ENCODE measurements at regions not wholly inside any gene's neighbourhood (a gene's known extent, or its start where the extent isn't known, plus 50 kb on each side); places are given as distances from the start of the nearest gene placed in this dataset.

GRCh38 chr3:18765161-18765560, 340.0 kb upstream of the SATB1 start:
- no peak overlapping the region for H3K4me3 ChIP-seq (ENCODE audit: low read depth, low read length)
- H3K36me3 ChIP-seq (ENCODE audit: control insufficient read depth in 2 of 2, insufficient read depth in 1 of 2, low read length in 2 of 2) = no peaks in the 10 kb centered on the region
- no peak overlapping the region for H3K27ac ChIP-seq (ENCODE audit: extremely low read depth, low read depth, low read length)
- TF ChIP-seq ZNF561 (tag by site-specific recombination; IDR thresholded peaks at IDR 0.05; ENCODE audit: borderline replicate concordance) = no peak
- TF ChIP-seq, protein P1, sequence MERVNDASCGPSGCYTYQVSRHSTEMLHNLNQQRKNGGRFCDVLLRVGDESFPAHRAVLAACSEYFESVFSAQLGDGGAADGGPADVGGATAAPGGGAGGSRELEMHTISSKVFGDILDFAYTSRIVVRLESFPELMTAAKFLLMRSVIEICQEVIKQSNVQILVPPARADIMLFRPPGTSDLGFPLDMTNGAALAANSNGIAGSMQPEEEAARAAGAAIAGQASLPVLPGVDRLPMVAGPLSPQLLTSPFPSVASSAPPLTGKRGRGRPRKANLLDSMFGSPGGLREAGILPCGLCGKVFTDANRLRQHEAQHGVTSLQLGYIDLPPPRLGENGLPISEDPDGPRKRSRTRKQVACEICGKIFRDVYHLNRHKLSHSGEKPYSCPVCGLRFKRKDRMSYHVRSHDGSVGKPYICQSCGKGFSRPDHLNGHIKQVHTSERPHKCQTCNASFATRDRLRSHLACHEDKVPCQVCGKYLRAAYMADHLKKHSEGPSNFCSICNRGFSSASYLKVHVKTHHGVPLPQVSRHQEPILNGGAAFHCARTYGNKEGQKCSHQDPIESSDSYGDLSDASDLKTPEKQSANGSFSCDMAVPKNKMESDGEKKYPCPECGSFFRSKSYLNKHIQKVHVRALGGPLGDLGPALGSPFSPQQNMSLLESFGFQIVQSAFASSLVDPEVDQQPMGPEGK (tag by site-specific recombination; IDR thresholded peaks at IDR 0.05) = no peak
- no peak for TF ChIP-seq ZNF132 (tag by site-specific recombination; IDR thresholded peaks at IDR 0.05; ENCODE audit: borderline replicate concordance)
- CTCF ChIA-PET = no interaction called here
- POLR2A ChIA-PET = no interaction called here
- H3K9me3 ChIP-seq (ENCODE audit: control insufficient read depth, insufficient read depth, low read depth, low read length) = no peaks in the 10 kb centered on the region
- H3K4me1 ChIP-seq (ENCODE audit: control insufficient read depth, insufficient read depth, low read length) = no peaks in the 10 kb centered on the region

DNA sequence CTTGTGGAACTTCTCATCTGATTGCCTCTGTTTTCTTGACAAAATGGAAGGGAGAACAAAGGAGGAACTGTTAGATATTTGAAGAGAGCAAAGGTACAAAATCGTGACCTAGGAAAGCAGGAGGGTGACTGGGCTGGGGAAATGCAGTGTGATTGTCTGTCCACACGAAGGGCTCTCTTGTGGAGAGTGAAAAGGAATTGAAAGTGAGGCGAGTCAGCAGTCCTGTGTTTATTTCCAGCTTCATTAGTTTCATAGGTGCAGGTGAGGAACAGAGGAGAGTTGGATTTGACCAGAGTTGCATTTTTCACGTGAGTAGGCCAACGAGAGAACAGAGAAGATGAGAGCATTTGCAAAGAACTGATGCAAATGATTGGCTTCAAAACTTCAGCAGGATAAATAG, 336.4 kb upstream of the SATB1 start:
- no peaks in the 10 kb centered on the region for H3K36me3 ChIP-seq (ENCODE audit: control insufficient read depth in 2 of 2, insufficient read depth in 1 of 2, low read length in 2 of 2)
- no peak for TF ChIP-seq GLI4 (tag by site-specific recombination; IDR thresholded peaks at IDR 0.05)
- no peak for TF ChIP-seq ZNF169 (tag by site-specific recombination; IDR thresholded peaks at IDR 0.05)
- no peak for TF ChIP-seq ZNF239 (tag by site-specific recombination; IDR thresholded peaks at IDR 0.05)
- no peak for TF ChIP-seq ZNF548 (tag by site-specific recombination; IDR thresholded peaks at IDR 0.05)
- TF ChIP-seq ZNF133 (tag by site-specific recombination; IDR thresholded peaks at IDR 0.05) = no peak
- TF ChIP-seq ZNF624 (tag by site-specific recombination; IDR thresholded peaks at IDR 0.05) = no peak
- TF ChIP-seq FEZF1 (tag by site-specific recombination; IDR thresholded peaks at IDR 0.05) = no peak
- TF ChIP-seq, protein P2, sequence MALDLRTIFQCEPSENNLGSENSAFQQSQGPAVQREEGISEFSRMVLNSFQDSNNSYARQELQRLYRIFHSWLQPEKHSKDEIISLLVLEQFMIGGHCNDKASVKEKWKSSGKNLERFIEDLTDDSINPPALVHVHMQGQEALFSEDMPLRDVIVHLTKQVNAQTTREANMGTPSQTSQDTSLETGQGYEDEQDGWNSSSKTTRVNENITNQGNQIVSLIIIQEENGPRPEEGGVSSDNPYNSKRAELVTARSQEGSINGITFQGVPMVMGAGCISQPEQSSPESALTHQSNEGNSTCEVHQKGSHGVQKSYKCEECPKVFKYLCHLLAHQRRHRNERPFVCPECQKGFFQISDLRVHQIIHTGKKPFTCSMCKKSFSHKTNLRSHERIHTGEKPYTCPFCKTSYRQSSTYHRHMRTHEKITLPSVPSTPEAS (tag by site-specific recombination; IDR thresholded peaks at IDR 0.05) = no peak
- TF ChIP-seq, protein P3, sequence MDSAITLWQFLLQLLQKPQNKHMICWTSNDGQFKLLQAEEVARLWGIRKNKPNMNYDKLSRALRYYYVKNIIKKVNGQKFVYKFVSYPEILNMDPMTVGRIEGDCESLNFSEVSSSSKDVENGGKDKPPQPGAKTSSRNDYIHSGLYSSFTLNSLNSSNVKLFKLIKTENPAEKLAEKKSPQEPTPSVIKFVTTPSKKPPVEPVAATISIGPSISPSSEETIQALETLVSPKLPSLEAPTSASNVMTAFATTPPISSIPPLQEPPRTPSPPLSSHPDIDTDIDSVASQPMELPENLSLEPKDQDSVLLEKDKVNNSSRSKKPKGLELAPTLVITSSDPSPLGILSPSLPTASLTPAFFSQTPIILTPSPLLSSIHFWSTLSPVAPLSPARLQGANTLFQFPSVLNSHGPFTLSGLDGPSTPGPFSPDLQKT (IDR thresholded peaks at IDR 0.05; ENCODE audit: borderline replicate concordance, low read depth, low read length) = no peak
- no peak for TF ChIP-seq ZNF560 (tag by site-specific recombination; IDR thresholded peaks at IDR 0.05; ENCODE audit: borderline replicate concordance)
- TF ChIP-seq ZNF626 (tag by site-specific recombination; IDR thresholded peaks at IDR 0.05) = no peak
- no peak for TF ChIP-seq SCRT1 (tag by site-specific recombination; IDR thresholded peaks at IDR 0.05; ENCODE audit: borderline replicate concordance)
- TF ChIP-seq ZNF148 (tag by site-specific recombination; IDR thresholded peaks at IDR 0.05; ENCODE audit: borderline replicate concordance) = no peak
- TF ChIP-seq ZNF202 (tag by site-specific recombination; IDR thresholded peaks at IDR 0.05; ENCODE audit: borderline replicate concordance) = no peak
- TF ChIP-seq, protein P4, sequence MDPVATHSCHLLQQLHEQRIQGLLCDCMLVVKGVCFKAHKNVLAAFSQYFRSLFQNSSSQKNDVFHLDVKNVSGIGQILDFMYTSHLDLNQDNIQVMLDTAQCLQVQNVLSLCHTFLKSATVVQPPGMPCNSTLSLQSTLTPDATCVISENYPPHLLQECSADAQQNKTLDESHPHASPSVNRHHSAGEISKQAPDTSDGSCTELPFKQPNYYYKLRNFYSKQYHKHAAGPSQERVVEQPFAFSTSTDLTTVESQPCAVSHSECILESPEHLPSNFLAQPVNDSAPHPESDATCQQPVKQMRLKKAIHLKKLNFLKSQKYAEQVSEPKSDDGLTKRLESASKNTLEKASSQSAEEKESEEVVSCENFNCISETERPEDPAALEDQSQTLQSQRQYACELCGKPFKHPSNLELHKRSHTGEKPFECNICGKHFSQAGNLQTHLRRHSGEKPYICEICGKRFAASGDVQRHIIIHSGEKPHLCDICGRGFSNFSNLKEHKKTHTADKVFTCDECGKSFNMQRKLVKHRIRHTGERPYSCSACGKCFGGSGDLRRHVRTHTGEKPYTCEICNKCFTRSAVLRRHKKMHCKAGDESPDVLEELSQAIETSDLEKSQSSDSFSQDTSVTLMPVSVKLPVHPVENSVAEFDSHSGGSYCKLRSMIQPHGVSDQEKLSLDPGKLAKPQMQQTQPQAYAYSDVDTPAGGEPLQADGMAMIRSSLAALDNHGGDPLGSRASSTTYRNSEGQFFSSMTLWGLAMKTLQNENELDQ (tag by site-specific recombination; IDR thresholded peaks at IDR 0.05; ENCODE audit: low read depth) = no peak
- no peak overlapping the region for H3K27ac ChIP-seq (ENCODE audit: extremely low read depth, low read depth, low read length)
- H3K9me3 ChIP-seq (ENCODE audit: control insufficient read depth, insufficient read depth, low read depth, low read length) = no peaks in the 10 kb centered on the region
- POLR2A ChIA-PET = no interaction called here
- no peak overlapping the region for H3K4me3 ChIP-seq (ENCODE audit: low read depth, low read length)
- no peaks in the 10 kb centered on the region for H3K4me1 ChIP-seq (ENCODE audit: control insufficient read depth, insufficient read depth, low read length)
- CTCF ChIA-PET = no interaction called here

All from HEK293 (cell line).